Immature natural killer cell (primary cell): ENCODE measurements at regions not wholly inside any gene's neighbourhood (a gene's known extent, or its start where the extent isn't known, plus 50 kb on each side); places are given as distances from the start of the nearest gene placed in this dataset.

ENCODE experiments used
- DNase-seq, 3 donors: peaks; one replicate each; pipeline ENCODE4 v3.0.0; 2022; ENCODE audit warnings: mixed read lengths in 1 of 3
- H3K27ac Mint-ChIP-seq, 6 donors: one replicate each; pipeline ENCODE4 v1.8.0; 2020; ENCODE audit warnings: mixed read lengths in 6 of 6, mild to moderate bottlenecking in 5 of 6, inconsistent platforms in 4 of 6, moderate library complexity in 3 of 6
- H3K27me3 Mint-ChIP-seq, 3 donors: one replicate each; pipeline ENCODE4 v1.8.0; 2020 to 2021; ENCODE audit warnings: low read depth in 3 of 3, mild to moderate bottlenecking in 3 of 3, mixed read lengths in 3 of 3, moderate library complexity in 3 of 3, inconsistent platforms in 1 of 3
- H3K36me3 Mint-ChIP-seq, 3 donors: one replicate each; pipeline ENCODE4 v1.8.0; 2020; ENCODE audit warnings: mixed read lengths in 3 of 3, inconsistent platforms in 2 of 3, mild to moderate bottlenecking in 2 of 3
- H3K4me1 Mint-ChIP-seq, 2 donors: one replicate each; pipeline ENCODE4 v1.8.0; 2020; ENCODE audit warnings: inconsistent platforms in 2 of 2, mild to moderate bottlenecking in 2 of 2, mixed read lengths in 2 of 2, moderate library complexity in 1 of 2
- H3K4me3 Mint-ChIP-seq, 5 donors: one replicate each; pipeline ENCODE4 v1.8.0; 2020; ENCODE audit warnings: mild to moderate bottlenecking in 5 of 5, mixed read lengths in 5 of 5, inconsistent platforms in 3 of 5, moderate library complexity in 3 of 5
- H3K9me3 Mint-ChIP-seq, 6 donors: one replicate each; pipeline ENCODE4 v1.8.0; 2020; ENCODE audit warnings: mild to moderate bottlenecking in 6 of 6, mixed read lengths in 6 of 6, inconsistent platforms in 4 of 6, moderate library complexity in 3 of 6

DNA sequence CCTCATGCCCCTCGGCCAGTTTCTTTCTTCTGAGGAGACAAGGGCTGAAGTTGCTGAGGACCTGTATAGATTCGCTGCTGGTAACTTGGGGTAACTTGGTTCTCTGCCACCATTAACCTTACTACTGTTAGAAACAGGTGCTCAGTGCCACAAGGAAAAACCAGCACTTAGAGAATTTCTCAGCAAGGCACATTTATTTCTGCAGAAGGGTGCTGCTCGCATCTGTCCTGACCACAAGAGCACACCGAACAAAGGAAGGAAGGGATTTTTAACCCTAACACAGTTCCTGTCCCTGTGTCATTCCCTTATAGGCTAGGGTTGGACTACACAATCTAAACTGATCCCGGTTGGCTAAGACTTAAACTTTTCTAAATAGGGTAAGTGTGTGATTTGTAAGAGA, 154.1 kb downstream of the SOCS6 start:
- Mint-ChIP-seq H3K4me3 (no peak overlapping the region), H3K4me1 (no peaks in the 10 kb centered on the region), H3K27ac (no peak overlapping the region), H3K27me3 (peaks cover 0 to 6% (median 5%) of the 10 kb centered on the region in 3 donors), H3K9me3 (peaks cover 6 to 23% (median 10%) of the 10 kb centered on the region in 6 donors), H3K36me3 (no peaks in the 10 kb centered on the region)
- DNase-seq, result no peak

DNA sequence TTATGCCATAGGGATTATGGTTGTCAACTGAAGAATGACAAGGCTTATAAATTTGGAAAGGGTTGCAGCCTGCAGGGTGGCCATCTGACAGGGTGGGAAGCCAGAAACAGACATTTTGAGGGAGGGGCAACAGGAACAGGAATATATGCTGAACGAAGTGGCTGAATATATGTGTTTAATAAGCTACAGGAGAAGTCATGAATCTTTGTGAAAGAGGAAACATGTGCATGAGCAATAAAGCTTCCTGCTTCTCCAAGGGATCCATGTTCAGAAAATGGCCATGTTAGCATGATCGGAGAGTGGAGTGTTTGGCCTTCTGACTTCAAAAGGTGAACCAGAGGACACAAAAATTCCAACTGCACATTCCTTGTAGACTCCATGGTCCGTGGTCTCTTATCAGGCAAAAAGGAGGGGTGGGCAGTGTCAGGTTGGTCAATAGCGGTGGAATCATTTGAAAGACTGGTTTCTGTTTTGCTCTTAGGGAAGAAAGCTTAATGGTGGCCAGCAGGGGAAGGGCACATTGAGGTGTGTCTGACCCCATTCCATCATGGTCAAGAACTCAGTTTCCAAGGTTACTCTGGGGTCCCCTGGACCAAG, 144.1 kb downstream of the SOCS6 start:
- H3K4me3 Mint-ChIP-seq, result no peak overlapping the region
- no peaks in the 10 kb centered on the region for H3K4me1 Mint-ChIP-seq
- peaks cover 0 to 2% (median 0%) of the 10 kb centered on the region in 3 donors for H3K27me3 Mint-ChIP-seq
- no peak overlapping the region for H3K27ac Mint-ChIP-seq
- H3K9me3 Mint-ChIP-seq, result no peaks in the 10 kb centered on the region
- no peaks in the 10 kb centered on the region for H3K36me3 Mint-ChIP-seq
- DNase-seq, result no peak

DNA sequence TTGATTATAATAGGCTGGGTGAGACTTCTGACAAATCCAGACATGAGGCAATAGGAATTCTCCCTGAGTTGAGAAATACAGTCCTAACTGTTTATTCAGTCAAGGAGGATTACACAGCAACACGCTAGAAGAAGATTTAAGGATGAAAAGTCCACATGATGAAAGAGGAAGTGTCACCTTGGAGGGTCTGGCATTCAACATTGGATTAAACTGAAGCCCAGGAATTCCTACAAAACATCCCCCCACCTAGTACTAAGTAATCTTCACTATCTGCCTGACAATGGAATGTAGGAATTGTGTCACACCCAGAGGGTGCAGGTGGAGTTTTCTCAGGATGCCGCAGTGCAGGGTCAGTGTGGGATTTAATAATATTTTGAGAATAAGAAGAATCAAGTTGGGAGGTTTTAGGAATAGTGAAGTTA, 142.4 kb downstream of the SOCS6 start:
- no peaks in the 10 kb centered on the region for H3K36me3 Mint-ChIP-seq
- peaks cover 0 to 2% (median 0%) of the 10 kb centered on the region in 3 donors for H3K27me3 Mint-ChIP-seq
- H3K9me3 Mint-ChIP-seq, result no peaks in the 10 kb centered on the region
- no peak overlapping the region for H3K4me3 Mint-ChIP-seq
- DNase-seq, result no peak
- no peak overlapping the region for H3K27ac Mint-ChIP-seq
- no peaks in the 10 kb centered on the region for H3K4me1 Mint-ChIP-seq

DNA sequence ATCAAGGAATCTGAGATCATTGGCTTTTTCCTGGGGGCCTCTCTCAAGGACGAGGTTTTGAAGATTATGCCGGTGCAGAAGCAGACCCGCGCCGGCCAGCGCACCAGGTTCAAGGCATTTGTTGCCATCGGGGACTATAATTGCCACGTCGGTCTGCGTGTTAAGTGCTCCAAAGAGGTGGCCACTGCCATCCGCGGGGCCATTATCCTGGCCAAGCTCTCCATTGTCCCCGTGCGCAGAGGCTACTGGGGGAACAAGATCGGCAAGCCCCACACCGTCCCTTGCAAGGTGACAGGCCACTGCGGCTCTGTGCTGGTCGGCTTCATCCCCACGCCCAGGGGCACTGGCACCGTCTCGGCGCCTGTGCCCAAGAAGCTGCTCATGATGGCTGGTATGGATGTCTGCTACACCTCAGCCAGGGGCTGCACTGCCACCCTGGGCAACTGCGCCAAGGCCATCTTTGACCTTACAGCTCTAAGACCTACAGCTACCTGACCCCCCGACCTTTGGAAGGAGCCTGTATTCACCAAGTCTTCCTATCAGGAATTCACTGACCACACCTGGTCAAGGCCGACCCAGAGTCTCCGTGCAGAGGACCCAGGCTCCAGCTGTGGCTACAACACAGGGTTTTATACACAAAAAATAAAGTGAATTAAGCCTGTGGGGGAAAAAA, 141.8 kb downstream of the SOCS6 start:
- H3K4me3 Mint-ChIP-seq, result no peak overlapping the region
- H3K27me3 Mint-ChIP-seq, result peaks cover 0 to 2% (median 0%) of the 10 kb centered on the region in 3 donors
- H3K9me3 Mint-ChIP-seq, result no peaks in the 10 kb centered on the region

DNA sequence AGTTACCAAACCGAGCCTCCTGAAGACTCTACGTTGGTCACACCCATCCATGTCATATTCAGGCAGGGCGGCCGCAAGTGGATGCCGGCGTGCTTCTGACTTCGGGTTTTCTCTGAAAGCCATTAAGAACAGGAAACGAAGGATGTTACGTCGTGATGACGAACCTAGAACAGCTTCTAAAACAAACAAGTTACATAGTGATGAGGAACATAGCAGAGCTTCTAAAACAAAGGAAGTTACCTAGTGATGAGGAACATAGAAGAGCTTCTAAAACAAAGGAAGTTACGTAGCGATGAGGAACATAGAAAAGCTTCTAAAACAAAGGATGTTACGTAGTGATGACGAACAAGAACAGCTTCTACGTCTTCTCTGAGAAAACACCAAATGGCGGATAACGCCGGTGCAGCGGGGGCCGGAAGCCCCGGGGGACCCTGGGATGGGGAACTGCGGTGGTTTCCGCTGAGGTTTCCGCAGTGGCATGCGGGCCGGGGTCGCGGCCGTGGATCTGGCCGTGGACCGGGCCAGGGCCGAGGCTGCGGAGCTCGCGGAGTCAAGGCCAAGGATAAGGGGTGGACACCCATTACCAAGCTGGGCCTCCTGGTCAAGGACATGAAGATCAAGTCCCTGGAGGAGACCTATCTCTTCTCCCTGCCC, 141.1 kb downstream of the SOCS6 start:
- Mint-ChIP-seq H3K36me3 (no peaks in the 10 kb centered on the region), H3K4me1 (no peaks in the 10 kb centered on the region), H3K27me3 (peaks cover 0 to 2% (median 0%) of the 10 kb centered on the region in 3 donors), H3K27ac (no peak overlapping the region), H3K4me3 (no peak overlapping the region), H3K9me3 (no peaks in the 10 kb centered on the region)
- no peak for DNase-seq

More for the DNA sequence above, 141.8 kb downstream of the SOCS6 start:
- H3K27ac Mint-ChIP-seq, result no peak overlapping the region
- DNase-seq, result no peak
- no peaks in the 10 kb centered on the region for H3K4me1 Mint-ChIP-seq
- H3K36me3 Mint-ChIP-seq, result no peaks in the 10 kb centered on the region

DNA sequence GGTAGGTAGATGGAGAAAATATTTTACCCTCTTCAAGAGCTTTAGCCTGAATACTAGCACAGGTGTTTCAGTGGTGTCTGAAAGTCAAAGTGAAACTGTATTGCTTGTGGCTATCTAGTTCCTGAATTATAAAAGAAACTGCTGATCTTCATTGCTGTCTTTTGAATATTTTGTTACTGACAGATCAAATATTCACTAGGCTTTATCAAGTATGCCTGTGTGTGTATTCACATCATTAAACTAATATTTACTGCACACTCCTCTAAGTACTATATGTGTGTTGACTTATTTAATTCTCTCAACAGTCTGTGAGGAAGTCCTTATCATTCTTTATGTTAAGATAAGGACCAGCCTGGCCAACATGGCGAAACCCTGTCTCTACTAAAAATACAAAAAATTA, 139.6 kb downstream of the SOCS6 start:
- H3K4me1 Mint-ChIP-seq, result no peaks in the 10 kb centered on the region
- H3K9me3 Mint-ChIP-seq, result no peaks in the 10 kb centered on the region
- no peaks in the 10 kb centered on the region for H3K36me3 Mint-ChIP-seq
- no peak for DNase-seq
- H3K27me3 Mint-ChIP-seq, result peaks cover 0 to 8% (median 0%) of the 10 kb centered on the region in 3 donors
- no peak overlapping the region for H3K4me3 Mint-ChIP-seq
- H3K27ac Mint-ChIP-seq, result no peak overlapping the region

DNA sequence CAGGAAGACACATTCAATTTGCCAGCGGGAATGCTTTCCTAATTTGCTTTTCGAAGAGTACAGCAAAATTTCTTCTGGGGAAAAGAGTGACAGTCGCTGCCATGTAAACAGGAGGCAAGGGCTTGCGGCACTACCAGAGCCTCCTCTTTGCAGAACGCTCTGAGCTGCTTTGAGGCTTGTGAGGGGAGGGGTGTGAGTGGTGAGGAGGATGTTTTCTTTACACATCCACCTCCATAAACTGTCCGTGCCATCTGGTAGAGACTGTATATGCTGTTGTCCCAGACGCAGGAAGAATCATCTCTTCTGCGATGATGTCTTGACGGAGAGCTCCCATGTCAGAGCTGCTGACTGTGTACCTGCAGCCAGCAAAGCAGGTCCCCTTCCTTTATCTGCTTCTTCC, 138.0 kb downstream of the SOCS6 start:
- H3K4me1 Mint-ChIP-seq, result no peaks in the 10 kb centered on the region

DNA sequence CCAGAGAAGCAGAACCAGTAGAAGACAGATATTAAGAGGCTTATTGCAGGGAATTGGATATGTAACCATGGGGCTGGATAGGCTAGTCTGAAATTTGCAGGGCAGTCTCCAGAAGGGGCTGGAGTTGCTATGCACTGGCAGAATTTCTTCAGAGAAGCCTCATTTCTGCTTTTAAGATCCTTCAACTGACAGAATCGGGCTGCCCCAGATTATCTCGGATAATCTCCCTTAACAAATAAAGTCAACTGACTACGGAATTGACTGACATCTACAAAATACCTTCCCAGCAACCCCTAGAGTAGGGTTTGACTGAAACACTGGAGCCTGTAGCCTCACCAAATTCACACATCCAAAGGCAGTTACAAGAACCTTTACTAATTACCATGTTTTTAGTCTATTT, 136.4 kb downstream of the SOCS6 start:
- no peak for DNase-seq
- Mint-ChIP-seq H3K9me3 (no peaks in the 10 kb centered on the region), H3K27ac (no peak overlapping the region), H3K27me3 (peaks cover 1 to 8% (median 3%) of the 10 kb centered on the region in 3 donors), H3K36me3 (no peaks in the 10 kb centered on the region), H3K4me1 (no peaks in the 10 kb centered on the region), H3K4me3 (no peak overlapping the region)

More for the DNA sequence above, 138.0 kb downstream of the SOCS6 start:
- Mint-ChIP-seq H3K4me3 (no peak overlapping the region), H3K36me3 (no peaks in the 10 kb centered on the region), H3K27ac (no peak overlapping the region), H3K27me3 (peaks cover 0 to 8% (median 2%) of the 10 kb centered on the region in 3 donors), H3K9me3 (no peaks in the 10 kb centered on the region)
- no peak for DNase-seq

DNA sequence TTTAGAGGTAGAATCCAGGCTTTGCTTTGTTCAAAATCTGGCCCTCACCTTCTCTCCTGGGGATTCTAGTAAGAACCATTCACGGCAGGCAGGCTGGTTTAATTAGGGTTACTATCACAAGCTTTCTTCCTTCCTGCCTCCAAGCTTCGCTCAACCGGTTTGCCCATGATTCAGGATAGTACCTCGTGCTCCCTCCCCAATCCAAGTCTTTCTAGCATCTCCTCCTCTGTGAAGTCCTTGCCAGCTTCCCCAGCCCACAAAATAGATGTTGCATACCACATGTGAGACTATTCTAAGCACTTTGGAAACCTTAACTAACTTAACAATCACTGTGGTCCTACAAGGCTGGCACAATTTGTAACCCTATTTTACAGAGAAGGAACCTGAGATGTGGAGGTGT, 135.1 kb downstream of the SOCS6 start:
- Mint-ChIP-seq H3K36me3 (no peaks in the 10 kb centered on the region), H3K27me3 (peaks cover 3 to 8% (median 3%) of the 10 kb centered on the region in 3 donors), H3K4me1 (no peaks in the 10 kb centered on the region), H3K27ac (no peak overlapping the region), H3K9me3 (no peaks in the 10 kb centered on the region), H3K4me3 (no peak overlapping the region)
- no peak for DNase-seq

DNA sequence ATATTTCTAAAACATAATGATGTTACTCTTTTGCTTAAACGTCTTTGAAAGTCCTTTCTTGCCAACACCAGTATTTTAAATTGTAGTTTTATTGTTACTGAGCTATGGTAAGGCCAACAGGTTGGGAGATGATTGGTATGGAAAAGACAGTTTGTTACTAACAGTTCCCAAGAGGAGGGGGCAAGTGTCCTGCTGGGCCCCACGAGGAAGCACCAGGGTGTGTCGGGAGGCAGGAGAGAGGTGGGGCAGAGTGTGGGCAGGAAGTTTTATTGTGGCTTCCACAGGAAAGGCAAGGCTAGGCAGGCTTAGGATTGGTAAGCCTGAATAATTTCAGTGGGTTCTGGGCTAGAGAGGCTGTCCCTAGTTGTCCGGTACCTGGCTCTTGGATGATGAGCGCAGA, 134.3 kb downstream of the SOCS6 start:
- no peak overlapping the region for H3K4me3 Mint-ChIP-seq
- no peak for DNase-seq
- no peaks in the 10 kb centered on the region for H3K36me3 Mint-ChIP-seq
- H3K27ac Mint-ChIP-seq, result no peak overlapping the region
- H3K27me3 Mint-ChIP-seq, result peaks cover 3 to 9% (median 3%) of the 10 kb centered on the region in 3 donors
- H3K9me3 Mint-ChIP-seq, result no peaks in the 10 kb centered on the region
- H3K4me1 Mint-ChIP-seq, result no peaks in the 10 kb centered on the region

DNA sequence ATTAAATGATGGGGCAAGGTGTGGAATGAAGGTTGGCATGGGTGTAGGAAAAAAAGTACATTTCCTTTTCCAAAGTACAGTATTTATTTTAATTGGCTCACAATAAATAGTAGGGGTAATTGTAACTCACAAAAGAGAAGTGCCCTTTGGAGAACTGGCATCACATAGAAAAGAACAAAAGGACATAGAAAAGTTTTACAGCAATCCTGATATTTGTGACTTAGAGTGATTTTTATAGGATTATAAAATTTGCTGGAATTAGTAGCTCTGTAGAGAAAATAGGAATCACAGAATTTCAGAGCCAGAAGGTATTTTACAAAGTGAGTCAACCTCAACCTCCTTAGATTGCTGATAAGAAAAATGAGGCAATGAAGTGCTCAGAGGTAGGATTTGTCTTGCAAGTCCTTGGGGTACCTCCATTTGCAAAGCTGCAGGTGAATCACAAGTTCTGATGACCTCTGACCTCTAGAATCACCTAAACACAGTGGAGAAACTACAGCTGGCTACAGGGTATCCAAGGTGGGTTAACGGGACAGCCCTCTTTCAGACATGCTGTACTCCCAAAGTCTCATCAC, 133.6 kb downstream of the SOCS6 start:
- Mint-ChIP-seq H3K27ac (no peak overlapping the region), H3K4me3 (no peak overlapping the region), H3K36me3 (no peaks in the 10 kb centered on the region), H3K27me3 (peaks cover 3 to 10% (median 3%) of the 10 kb centered on the region in 3 donors), H3K4me1 (no peaks in the 10 kb centered on the region), H3K9me3 (no peaks in the 10 kb centered on the region)
- DNase-seq, result no peak

DNA sequence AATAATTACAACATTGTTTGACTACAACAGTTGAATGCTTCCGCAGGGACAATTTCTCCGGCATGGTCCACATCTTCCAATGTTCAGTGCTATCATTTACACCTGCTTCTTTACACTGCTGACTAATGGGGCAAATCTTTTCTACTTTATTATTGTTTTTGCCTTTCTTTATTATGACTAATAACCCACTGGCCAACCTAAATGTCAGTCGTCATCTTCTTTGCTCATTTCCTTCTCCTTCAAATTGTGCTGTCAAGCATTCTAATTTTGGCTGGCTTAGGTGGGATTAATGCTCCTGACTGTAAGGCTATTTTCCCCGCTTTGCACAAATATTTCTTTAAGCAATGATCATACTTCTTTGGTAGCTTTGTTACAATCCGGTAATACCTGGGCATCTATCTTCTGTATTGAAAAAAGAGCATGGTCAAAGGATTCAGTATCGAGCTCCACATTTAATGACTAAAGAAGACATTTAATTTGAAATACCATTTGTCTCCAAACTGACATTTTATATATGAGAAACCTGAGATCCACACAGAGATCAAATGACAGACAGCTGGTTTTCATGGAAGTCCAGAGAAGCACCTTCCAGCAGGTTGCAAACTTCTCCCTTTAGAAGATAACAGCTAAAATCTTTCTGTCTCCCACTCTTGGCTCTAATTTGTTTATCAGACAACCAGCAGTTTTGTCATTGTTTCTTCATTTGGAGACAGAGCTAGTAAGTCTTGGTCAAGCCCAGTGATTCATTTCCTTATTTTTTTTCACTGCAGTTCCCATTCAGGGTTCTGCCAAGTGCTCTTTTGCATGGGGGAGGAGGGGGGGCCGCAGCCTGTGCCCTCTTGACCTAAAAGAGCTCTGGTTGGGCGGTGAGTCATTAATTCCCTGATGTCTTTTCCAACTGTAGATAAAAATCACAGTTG, 132.9 kb downstream of the SOCS6 start:
- no peaks in the 10 kb centered on the region for H3K36me3 Mint-ChIP-seq
- DNase-seq, result no peak
- H3K4me1 Mint-ChIP-seq, result no peaks in the 10 kb centered on the region

DNA sequence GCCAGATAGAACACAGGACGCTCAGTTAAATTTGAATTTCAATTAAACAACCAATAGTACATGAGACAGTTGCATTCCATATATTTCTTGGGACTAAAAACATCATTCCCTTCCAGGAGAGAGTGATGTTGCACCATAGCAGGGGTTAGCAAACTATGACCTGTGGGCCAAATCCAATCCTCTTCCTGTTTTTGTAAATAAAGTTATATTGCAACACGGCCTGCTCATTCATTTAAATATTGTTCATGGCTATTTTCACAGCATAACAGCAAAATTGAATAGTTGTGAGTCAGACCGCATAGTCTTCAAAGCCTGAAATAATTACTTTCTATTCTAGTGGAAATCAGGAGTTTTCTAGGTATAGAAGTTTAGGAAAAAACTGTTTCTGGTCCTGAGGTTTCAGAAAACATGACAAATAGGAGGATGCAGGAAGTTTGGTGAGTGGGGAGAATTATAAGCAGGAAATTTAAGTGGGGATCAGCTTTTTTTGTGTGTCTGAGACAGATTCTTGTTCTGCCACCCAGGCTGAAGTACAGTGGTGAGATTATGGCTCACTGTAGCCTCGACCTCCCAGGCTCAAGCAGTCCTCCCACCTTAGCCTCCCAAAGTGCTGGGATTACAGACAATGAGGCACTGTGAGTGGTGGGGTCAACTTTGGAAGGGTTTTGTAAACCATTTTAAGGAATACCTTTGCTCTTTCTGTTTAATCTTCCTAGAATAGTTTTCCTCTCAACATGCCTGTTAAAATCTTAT, 131.5 kb downstream of the SOCS6 start:
- Mint-ChIP-seq H3K9me3 (no peaks in the 10 kb centered on the region), H3K4me3 (no peak overlapping the region), H3K27me3 (peaks cover 3 to 10% (median 3%) of the 10 kb centered on the region in 3 donors), H3K36me3 (no peaks in the 10 kb centered on the region), H3K27ac (no peak overlapping the region), H3K4me1 (no peaks in the 10 kb centered on the region)
- no peak for DNase-seq

More for the DNA sequence above, 132.9 kb downstream of the SOCS6 start:
- Mint-ChIP-seq H3K9me3 (no peaks in the 10 kb centered on the region), H3K27ac (no peak overlapping the region), H3K4me3 (no peak overlapping the region), H3K27me3 (peaks cover 3 to 10% (median 3%) of the 10 kb centered on the region in 3 donors)
